Prostate gland (tissue), 2 donors: ENCODE measurements at regions not wholly inside any gene's neighbourhood (a gene's known extent, or its start where the extent isn't known, plus 50 kb on each side); places are given as distances from the start of the nearest gene placed in this dataset.

ENCODE experiments used
- DNase-seq: peaks from one replicate; pipeline ENCODE4 v3.0.0-alpha.2; 2019; ENCODE audit warnings: low spot score
- H3K27ac ChIP-seq, 2 donors: fragments of 200-600 bp; sonication (generic); 2 replicates each; pipeline ENCODE4 v1.5.1; 2017 to 2019
- H3K27me3 ChIP-seq: fragments of 200-600 bp; sonication (generic); replicated peaks from 2 replicates; pipeline ENCODE4 v1.5.1; 2019; ENCODE audit not compliant: insufficient read depth
- H3K36me3 ChIP-seq, 2 donors: fragments of 200-600 bp; sonication (generic); 1 replicate in 1 of 2; 2 replicates in 1 of 2; pipeline versions ENCODE4 v1.5.1 to v1.8.1; 2017 to 2019
- H3K4me1 ChIP-seq: fragments of 200-600 bp; sonication (generic); replicated peaks from 2 replicates; pipeline ENCODE4 v1.5.1; 2019
- H3K4me3 ChIP-seq, 2 donors: fragments of 200-600 bp; sonication (generic); 2 replicates each; pipeline ENCODE4 v1.5.1; 2017 to 2019
- H3K9me3 ChIP-seq: fragments of 200-600 bp; sonication (generic); 2 replicates; pipeline ENCODE4 v1.5.1; 2017
- CTCF ChIP-seq, 4 experiments: fragments of 200-600 bp in 2 of 4; fragments of 450-650 bp in 2 of 4; sonication (generic) in 2 of 4; IDR thresholded peaks; 1 replicate in 3 of 4; 2 replicates in 1 of 4; pipeline ENCODE4 v1.5.1; 2016 to 2019; ENCODE audit warnings: antibody characterized with exemption in 4 of 4, mild to moderate bottlenecking in 2 of 4, moderate library complexity in 2 of 4
- POLR2A ChIP-seq: fragments of 450-650 bp; IDR thresholded peaks from one replicate; pipeline ENCODE4 v1.6.1; 2016; ENCODE audit warnings: antibody characterized with exemption, mild to moderate bottlenecking
- POLR2AphosphoS5 ChIP-seq: sonication (generic); formaldehyde crosslinking; IDR thresholded peaks from one replicate; pipeline ENCODE4 v1.6.1; 2017; ENCODE audit warnings: antibody characterized with exemption
- WGBS: methylation state at CpG from one replicate; pipeline ENCODE4 v1.1.5; 2018; 5-methylcytosine and 5-hydroxymethylcytosine counted together
- intact Hi-C: fragments of 100-400 bp; cut with DNase I; formaldehyde crosslinking; loops from one replicate; pipeline ENCODE4 v1.14.2; 2022

- H3K4me1 ChIP-seq = no peaks in the 10 kb centered on the region
- H3K27ac ChIP-seq = no peak overlapping the region
- TF ChIP-seq POLR2A = no peak
- no peak for TF ChIP-seq CTCF (IDR thresholded peaks at IDR 0.05)
- no peak for TF ChIP-seq POLR2AphosphoS5
- no peaks in the 10 kb centered on the region for H3K36me3 ChIP-seq
- H3K9me3 ChIP-seq = no peaks in the 10 kb centered on the region
- H3K27me3 ChIP-seq = no peaks in the 10 kb centered on the region
- WGBS = 89% methylated on average over 3 of the region's 3 CpGs
- DNase-seq = no peak
- H3K4me3 ChIP-seq = no peak overlapping the region
- intact Hi-C loops = no loop called here
Observed at GRCh38 chr21:22136740-22137139, 1138.5 kb downstream of the NCAM2 start.

GRCh38 chr21:22138297-22139016 is 1140.2 kb downstream of the NCAM2 start:
- Histone ChIP-seq H3K27me3 (no peaks in the 10 kb centered on the region), H3K9me3 (no peaks in the 10 kb centered on the region), H3K36me3 (no peaks in the 10 kb centered on the region), H3K4me1 (no peaks in the 10 kb centered on the region), H3K27ac (no peak overlapping the region), H3K4me3 (no peak overlapping the region)
- WGBS = 88% methylated on average over 18 of the region's 18 CpGs
- DNase-seq = no peak
- TF ChIP-seq POLR2AphosphoS5 = no peak
- no peak for TF ChIP-seq POLR2A
- TF ChIP-seq CTCF (IDR thresholded peaks at IDR 0.05) = no peak
- intact Hi-C loops = no loop called here

- no peak for DNase-seq
- no peaks in the 10 kb centered on the region for H3K9me3 ChIP-seq
- 73% methylated on average over 3 of the region's 3 CpGs for WGBS
- H3K27ac ChIP-seq = no peak overlapping the region
- H3K36me3 ChIP-seq = no peaks in the 10 kb centered on the region
- no peak for TF ChIP-seq POLR2A
- TF ChIP-seq CTCF (IDR thresholded peaks at IDR 0.05) = no peak
- no peak for TF ChIP-seq POLR2AphosphoS5
- H3K4me3 ChIP-seq = no peak overlapping the region
- H3K27me3 ChIP-seq = no peaks in the 10 kb centered on the region
- intact Hi-C loops = no loop called here
- H3K4me1 ChIP-seq = no peaks in the 10 kb centered on the region
Observed at GRCh38 chr21:22145545-22145944, 1147.3 kb downstream of the NCAM2 start.

GRCh38 chr21:22154579-22155274 is 1156.5 kb downstream of the NCAM2 start:
- no peak overlapping the region for H3K27ac ChIP-seq
- no peaks in the 10 kb centered on the region for H3K27me3 ChIP-seq
- H3K36me3 ChIP-seq = no peaks in the 10 kb centered on the region
- DNase-seq = no peak
- H3K9me3 ChIP-seq = no peaks in the 10 kb centered on the region
- H3K4me3 ChIP-seq = no peak overlapping the region
- H3K4me1 ChIP-seq = no peaks in the 10 kb centered on the region
- TF ChIP-seq CTCF (IDR thresholded peaks at IDR 0.05) = no peak
- no peak for TF ChIP-seq POLR2A
- no peak for TF ChIP-seq POLR2AphosphoS5
- intact Hi-C loops = no loop called here

DNA sequence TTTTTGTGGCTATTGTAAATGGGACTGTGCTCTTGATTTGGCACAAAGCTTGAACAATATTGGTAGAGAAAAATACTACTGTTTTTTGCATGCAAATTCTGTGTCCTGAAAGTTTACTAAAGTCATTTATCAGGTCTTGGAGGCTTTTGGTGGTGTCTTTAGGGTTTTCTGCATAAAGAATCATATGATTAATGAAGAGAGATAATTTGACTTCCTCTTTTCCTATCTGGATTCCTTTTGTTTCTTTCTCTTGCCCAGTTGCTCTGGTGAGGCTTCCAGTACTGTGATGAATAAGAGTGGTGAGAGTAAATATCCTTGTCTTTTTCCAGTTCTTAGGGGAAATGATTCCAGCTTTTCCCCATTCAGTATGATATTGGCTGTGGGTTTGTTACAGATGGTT is 1166.7 kb downstream of the NCAM2 start:
- Histone ChIP-seq H3K27ac (no peak overlapping the region), H3K9me3 (no peaks in the 10 kb centered on the region), H3K36me3 (no peaks in the 10 kb centered on the region), H3K27me3 (no peaks in the 10 kb centered on the region), H3K4me1 (no peaks in the 10 kb centered on the region), H3K4me3 (no peak overlapping the region)
- intact Hi-C loops = no loop called here
- no peak for DNase-seq
- TF ChIP-seq POLR2AphosphoS5 = no peak
- no peak for TF ChIP-seq POLR2A
- no peak for TF ChIP-seq CTCF (IDR thresholded peaks at IDR 0.05)
